WTC11 (cell line): ENCODE measurements at regions not wholly inside any gene's neighbourhood (a gene's known extent, or its start where the extent isn't known, plus 50 kb on each side); places are given as distances from the start of the nearest gene placed in this dataset.

Source experiments
- ATAC-seq: fragments of 200-7000 bp; cut with Tn5 transposase; 2 replicates; pipeline ENCODE4 v1.10.0; 2021; ENCODE audit warnings: mild to moderate bottlenecking, moderate library complexity
- CTCF ChIA-PET: fragments of 300-600 bp; sonication (Branson Sonifier 250); formaldehyde crosslinking; loops from one replicate; lab custom pipeline; 2021; ENCODE audit warnings: antibody characterized with exemption; lab: Charles Lee
- POLR2A ChIA-PET: fragments of 350-600 bp; sonication (Branson Sonifier 250); formaldehyde crosslinking; loops from one replicate; lab custom pipeline; 2021; ENCODE audit warnings: antibody characterized with exemption; lab: Charles Lee
- DNase-seq: peaks from one replicate; pipeline ENCODE4 v3.0.0; 2021; ENCODE audit warnings: low spot score
- H3K27ac Mint-ChIP-seq: 2 replicates; pipeline ENCODE4 v1.8.0; 2021; ENCODE audit warnings: mixed read lengths
- H3K27me3 Mint-ChIP-seq: 2 replicates; pipeline ENCODE4 v1.8.0; 2021; ENCODE audit warnings: low read depth, mild to moderate bottlenecking, moderate library complexity, mixed read lengths
- H3K36me3 Mint-ChIP-seq: 2 replicates; pipeline ENCODE4 v1.8.0; 2021; ENCODE audit warnings: mixed read lengths
- H3K4me1 Mint-ChIP-seq: 2 replicates; pipeline ENCODE4 v1.8.0; 2022; ENCODE audit warnings: mixed read lengths
- H3K4me3 Mint-ChIP-seq: 2 replicates; pipeline ENCODE4 v1.8.0; 2021; ENCODE audit warnings: mild to moderate bottlenecking, moderate library complexity, mixed read lengths
- H3K9me3 Mint-ChIP-seq: 2 replicates; pipeline ENCODE4 v1.8.0; 2021; ENCODE audit warnings: mixed read lengths
- ESRRA ChIP-seq: sonication (generic); formaldehyde crosslinking; IDR thresholded peaks from 2 replicates; pipeline ENCODE4 v1.8.1; 2022; ENCODE audit warnings: mild to moderate bottlenecking, missing genetic modification reagents, borderline replicate concordance
- NFE2L1 ChIP-seq: sonication (generic); formaldehyde crosslinking; IDR thresholded peaks from 2 replicates; pipeline ENCODE4 v1.8.1; 2023; ENCODE audit warnings: missing genetic modification reagents
- NFYB ChIP-seq: sonication (generic); formaldehyde crosslinking; conservative IDR thresholded peaks from 2 replicates; pipeline ENCODE4 v1.8.0; 2022; ENCODE audit warnings: low read depth, missing genetic modification reagents
- NR3C1 ChIP-seq: sonication (generic); formaldehyde crosslinking; conservative IDR thresholded peaks from 2 replicates; pipeline ENCODE4 v1.8.1; 2023; ENCODE audit warnings: low read depth, mild to moderate bottlenecking, missing genetic modification reagents
- SMAD3 ChIP-seq: sonication (generic); formaldehyde crosslinking; IDR thresholded peaks from 2 replicates; pipeline ENCODE4 v1.8.0; 2022; ENCODE audit warnings: missing genetic modification reagents, mild to moderate bottlenecking, borderline replicate concordance
- ZBTB21 ChIP-seq: sonication (generic); formaldehyde crosslinking; IDR thresholded peaks from 2 replicates; pipeline ENCODE4 v1.8.1; 2023; ENCODE audit warnings: mild to moderate bottlenecking, missing genetic modification reagents, borderline replicate concordance
- ZNF121 ChIP-seq: sonication (generic); formaldehyde crosslinking; IDR thresholded peaks from 2 replicates; pipeline ENCODE4 v1.8.0; 2023; ENCODE audit warnings: missing genetic modification reagents
- ZNF396 ChIP-seq: fragments of 250-450 bp; sonication (Bioruptor Pico); IDR thresholded peaks from 2 replicates; pipeline ENCODE4 v1.8.0; 2021; ENCODE audit warnings: mild to moderate bottlenecking, moderate library complexity, borderline replicate concordance
- ZNF671 ChIP-seq: fragments of 250-450 bp; sonication (Bioruptor Pico); IDR thresholded peaks from 2 replicates; pipeline ENCODE4 v1.8.0; 2021; ENCODE audit warnings: mild to moderate bottlenecking
- TF ChIP-seq, protein P1 (sequence below): sonication (generic); formaldehyde crosslinking; IDR thresholded peaks from 2 replicates; pipeline ENCODE4 v1.8.0; 2023; ENCODE audit warnings: missing genetic modification reagents, mild to moderate bottlenecking, borderline replicate concordance
- TF ChIP-seq, protein P2 (sequence below): sonication (generic); formaldehyde crosslinking; IDR thresholded peaks from 2 replicates; pipeline ENCODE4 v1.8.0; 2022; ENCODE audit warnings: mild to moderate bottlenecking, missing genetic modification reagents
- TF ChIP-seq, protein P3 (sequence below): sonication (generic); formaldehyde crosslinking; IDR thresholded peaks from 2 replicates; pipeline ENCODE4 v1.8.0; 2022; ENCODE audit warnings: mild to moderate bottlenecking, missing genetic modification reagents
- TF ChIP-seq, protein P4 (sequence below): sonication (generic); formaldehyde crosslinking; IDR thresholded peaks from 2 replicates; pipeline ENCODE4 v1.8.0; 2022; ENCODE audit warnings: missing genetic modification reagents
- TF ChIP-seq, protein P5 (sequence below): sonication (generic); formaldehyde crosslinking; IDR thresholded peaks from 2 replicates; pipeline ENCODE4 v1.8.1; 2022; ENCODE audit warnings: low read depth, missing genetic modification reagents, borderline replicate concordance
- TF ChIP-seq, protein P6 (sequence below): sonication (generic); formaldehyde crosslinking; IDR thresholded peaks from 2 replicates; pipeline ENCODE4 v1.8.1; 2023; ENCODE audit warnings: mild to moderate bottlenecking, missing genetic modification reagents, moderate library complexity
- TF ChIP-seq, protein P7 (sequence below): fragments of 250-450 bp; sonication (Bioruptor Pico); IDR thresholded peaks from 2 replicates; pipeline ENCODE4 v1.9.0; 2021; ENCODE audit warnings: mild to moderate bottlenecking
- TF ChIP-seq, protein P8 (sequence below): sonication (generic); formaldehyde crosslinking; IDR thresholded peaks from 2 replicates; pipeline ENCODE4 v1.8.1; 2023; ENCODE audit warnings: mild to moderate bottlenecking, missing genetic modification reagents
- TF ChIP-seq, protein P9 (sequence below): sonication (generic); formaldehyde crosslinking; IDR thresholded peaks from 2 replicates; pipeline ENCODE4 v1.8.1; 2022; ENCODE audit warnings: mild to moderate bottlenecking, missing genetic modification reagents, moderate library complexity, borderline replicate concordance

DNA sequence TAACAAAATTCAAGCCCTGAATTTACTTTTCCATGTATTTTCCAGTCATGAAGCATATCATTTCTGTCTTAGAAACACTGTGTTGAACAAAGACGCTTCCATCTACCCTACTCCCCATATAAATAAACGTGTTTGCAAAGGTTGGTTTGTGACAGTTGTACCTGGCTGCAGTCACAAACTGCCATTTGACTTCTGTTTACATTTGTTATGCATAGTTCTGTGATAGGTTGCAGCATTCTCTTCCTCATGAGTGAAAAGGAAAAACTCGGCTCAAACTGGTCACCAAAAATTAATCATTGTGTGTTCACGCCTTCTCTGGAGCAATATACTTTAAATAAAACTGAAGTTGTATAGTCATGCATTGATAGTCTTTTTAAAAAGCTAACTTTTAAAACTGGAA lies 69.3 kb upstream of the MOCS2 start (continued):
- TF ChIP-seq NR3C1 (CRISPR knock-in tag) (no peak), NFYB (CRISPR knock-in tag) (no peak), ZNF121 (CRISPR knock-in tag) (no peak)
- TF ChIP-seq, all 79 proteins: peak for 0

DNA sequence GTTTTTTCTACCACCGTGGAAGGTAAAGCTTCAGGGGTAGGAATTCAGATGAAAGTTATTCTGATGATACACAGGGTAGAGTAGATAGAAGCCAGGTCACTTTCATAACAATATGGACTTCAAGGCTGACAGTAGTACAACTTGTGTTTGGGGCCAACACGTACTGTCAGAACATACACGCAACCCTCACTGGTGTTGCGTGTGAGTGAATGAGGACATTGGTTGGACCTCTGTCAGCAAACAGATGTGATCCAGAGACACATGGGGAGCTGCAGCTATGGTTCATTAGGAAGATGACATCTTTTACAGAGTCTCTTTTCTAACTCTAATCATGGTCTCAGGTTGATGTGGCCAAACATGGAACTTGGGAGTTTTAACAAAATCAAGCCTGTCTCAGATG lies 70.1 kb upstream of the MOCS2 start:
- ATAC-seq (no peak), DNase-seq (no peak)
- H3K4me1 Mint-ChIP-seq, result no peaks in the 10 kb centered on the region
- H3K27ac Mint-ChIP-seq, result no peak overlapping the region
- peaks cover 9% of the 10 kb centered on the region for H3K9me3 Mint-ChIP-seq
- H3K4me3 Mint-ChIP-seq, result no peak overlapping the region
- H3K36me3 Mint-ChIP-seq, result no peaks in the 10 kb centered on the region; the same call in 1 of the 2 replicates
- CTCF ChIA-PET, result no interaction called here
- POLR2A ChIA-PET, result no interaction called here
- no peaks in the 10 kb centered on the region; the same call in 1 of the 2 replicates for H3K27me3 Mint-ChIP-seq
- no peak for TF ChIP-seq SMAD3
- TF ChIP-seq, protein P1, sequence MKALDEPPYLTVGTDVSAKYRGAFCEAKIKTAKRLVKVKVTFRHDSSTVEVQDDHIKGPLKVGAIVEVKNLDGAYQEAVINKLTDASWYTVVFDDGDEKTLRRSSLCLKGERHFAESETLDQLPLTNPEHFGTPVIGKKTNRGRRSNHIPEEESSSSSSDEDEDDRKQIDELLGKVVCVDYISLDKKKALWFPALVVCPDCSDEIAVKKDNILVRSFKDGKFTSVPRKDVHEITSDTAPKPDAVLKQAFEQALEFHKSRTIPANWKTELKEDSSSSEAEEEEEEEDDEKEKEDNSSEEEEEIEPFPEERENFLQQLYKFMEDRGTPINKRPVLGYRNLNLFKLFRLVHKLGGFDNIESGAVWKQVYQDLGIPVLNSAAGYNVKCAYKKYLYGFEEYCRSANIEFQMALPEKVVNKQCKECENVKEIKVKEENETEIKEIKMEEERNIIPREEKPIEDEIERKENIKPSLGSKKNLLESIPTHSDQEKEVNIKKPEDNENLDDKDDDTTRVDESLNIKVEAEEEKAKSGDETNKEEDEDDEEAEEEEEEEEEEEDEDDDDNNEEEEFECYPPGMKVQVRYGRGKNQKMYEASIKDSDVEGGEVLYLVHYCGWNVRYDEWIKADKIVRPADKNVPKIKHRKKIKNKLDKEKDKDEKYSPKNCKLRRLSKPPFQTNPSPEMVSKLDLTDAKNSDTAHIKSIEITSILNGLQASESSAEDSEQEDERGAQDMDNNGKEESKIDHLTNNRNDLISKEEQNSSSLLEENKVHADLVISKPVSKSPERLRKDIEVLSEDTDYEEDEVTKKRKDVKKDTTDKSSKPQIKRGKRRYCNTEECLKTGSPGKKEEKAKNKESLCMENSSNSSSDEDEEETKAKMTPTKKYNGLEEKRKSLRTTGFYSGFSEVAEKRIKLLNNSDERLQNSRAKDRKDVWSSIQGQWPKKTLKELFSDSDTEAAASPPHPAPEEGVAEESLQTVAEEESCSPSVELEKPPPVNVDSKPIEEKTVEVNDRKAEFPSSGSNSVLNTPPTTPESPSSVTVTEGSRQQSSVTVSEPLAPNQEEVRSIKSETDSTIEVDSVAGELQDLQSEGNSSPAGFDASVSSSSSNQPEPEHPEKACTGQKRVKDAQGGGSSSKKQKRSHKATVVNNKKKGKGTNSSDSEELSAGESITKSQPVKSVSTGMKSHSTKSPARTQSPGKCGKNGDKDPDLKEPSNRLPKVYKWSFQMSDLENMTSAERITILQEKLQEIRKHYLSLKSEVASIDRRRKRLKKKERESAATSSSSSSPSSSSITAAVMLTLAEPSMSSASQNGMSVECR (CRISPR knock-in tag), result no peak
- TF ChIP-seq, protein P2, sequence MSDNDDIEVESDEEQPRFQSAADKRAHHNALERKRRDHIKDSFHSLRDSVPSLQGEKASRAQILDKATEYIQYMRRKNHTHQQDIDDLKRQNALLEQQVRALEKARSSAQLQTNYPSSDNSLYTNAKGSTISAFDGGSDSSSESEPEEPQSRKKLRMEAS (CRISPR knock-in tag), result no peak
- TF ChIP-seq, protein P3, sequence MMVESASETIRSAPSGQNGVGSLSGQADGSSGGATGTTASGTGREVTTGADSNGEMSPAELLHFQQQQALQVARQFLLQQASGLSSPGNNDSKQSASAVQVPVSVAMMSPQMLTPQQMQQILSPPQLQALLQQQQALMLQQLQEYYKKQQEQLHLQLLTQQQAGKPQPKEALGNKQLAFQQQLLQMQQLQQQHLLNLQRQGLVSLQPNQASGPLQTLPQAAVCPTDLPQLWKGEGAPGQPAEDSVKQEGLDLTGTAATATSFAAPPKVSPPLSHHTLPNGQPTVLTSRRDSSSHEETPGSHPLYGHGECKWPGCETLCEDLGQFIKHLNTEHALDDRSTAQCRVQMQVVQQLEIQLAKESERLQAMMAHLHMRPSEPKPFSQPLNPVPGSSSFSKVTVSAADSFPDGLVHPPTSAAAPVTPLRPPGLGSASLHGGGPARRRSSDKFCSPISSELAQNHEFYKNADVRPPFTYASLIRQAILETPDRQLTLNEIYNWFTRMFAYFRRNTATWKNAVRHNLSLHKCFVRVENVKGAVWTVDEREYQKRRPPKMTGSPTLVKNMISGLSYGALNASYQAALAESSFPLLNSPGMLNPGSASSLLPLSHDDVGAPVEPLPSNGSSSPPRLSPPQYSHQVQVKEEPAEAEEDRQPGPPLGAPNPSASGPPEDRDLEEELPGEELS, result no peak
- TF ChIP-seq, protein P4, sequence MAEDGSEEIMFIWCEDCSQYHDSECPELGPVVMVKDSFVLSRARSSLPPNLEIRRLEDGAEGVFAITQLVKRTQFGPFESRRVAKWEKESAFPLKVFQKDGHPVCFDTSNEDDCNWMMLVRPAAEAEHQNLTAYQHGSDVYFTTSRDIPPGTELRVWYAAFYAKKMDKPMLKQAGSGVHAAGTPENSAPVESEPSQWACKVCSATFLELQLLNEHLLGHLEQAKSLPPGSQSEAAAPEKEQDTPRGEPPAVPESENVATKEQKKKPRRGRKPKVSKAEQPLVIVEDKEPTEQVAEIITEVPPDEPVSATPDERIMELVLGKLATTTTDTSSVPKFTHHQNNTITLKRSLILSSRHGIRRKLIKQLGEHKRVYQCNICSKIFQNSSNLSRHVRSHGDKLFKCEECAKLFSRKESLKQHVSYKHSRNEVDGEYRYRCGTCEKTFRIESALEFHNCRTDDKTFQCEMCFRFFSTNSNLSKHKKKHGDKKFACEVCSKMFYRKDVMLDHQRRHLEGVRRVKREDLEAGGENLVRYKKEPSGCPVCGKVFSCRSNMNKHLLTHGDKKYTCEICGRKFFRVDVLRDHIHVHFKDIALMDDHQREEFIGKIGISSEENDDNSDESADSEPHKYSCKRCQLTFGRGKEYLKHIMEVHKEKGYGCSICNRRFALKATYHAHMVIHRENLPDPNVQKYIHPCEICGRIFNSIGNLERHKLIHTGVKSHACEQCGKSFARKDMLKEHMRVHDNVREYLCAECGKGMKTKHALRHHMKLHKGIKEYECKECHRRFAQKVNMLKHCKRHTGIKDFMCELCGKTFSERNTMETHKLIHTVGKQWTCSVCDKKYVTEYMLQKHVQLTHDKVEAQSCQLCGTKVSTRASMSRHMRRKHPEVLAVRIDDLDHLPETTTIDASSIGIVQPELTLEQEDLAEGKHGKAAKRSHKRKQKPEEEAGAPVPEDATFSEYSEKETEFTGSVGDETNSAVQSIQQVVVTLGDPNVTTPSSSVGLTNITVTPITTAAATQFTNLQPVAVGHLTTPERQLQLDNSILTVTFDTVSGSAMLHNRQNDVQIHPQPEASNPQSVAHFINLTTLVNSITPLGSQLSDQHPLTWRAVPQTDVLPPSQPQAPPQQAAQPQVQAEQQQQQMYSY (CRISPR knock-in tag), result no peak
- TF ChIP-seq, protein P5, sequence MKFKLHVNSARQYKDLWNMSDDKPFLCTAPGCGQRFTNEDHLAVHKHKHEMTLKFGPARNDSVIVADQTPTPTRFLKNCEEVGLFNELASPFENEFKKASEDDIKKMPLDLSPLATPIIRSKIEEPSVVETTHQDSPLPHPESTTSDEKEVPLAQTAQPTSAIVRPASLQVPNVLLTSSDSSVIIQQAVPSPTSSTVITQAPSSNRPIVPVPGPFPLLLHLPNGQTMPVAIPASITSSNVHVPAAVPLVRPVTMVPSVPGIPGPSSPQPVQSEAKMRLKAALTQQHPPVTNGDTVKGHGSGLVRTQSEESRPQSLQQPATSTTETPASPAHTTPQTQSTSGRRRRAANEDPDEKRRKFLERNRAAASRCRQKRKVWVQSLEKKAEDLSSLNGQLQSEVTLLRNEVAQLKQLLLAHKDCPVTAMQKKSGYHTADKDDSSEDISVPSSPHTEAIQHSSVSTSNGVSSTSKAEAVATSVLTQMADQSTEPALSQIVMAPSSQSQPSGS, result no peak
- TF ChIP-seq, protein P6, sequence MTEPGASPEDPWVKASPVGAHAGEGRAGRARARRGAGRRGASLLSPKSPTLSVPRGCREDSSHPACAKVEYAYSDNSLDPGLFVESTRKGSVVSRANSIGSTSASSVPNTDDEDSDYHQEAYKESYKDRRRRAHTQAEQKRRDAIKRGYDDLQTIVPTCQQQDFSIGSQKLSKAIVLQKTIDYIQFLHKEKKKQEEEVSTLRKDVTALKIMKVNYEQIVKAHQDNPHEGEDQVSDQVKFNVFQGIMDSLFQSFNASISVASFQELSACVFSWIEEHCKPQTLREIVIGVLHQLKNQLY, result no peak
- no peak for TF ChIP-seq ZBTB21 (CRISPR knock-in tag)
- TF ChIP-seq, protein P7, sequence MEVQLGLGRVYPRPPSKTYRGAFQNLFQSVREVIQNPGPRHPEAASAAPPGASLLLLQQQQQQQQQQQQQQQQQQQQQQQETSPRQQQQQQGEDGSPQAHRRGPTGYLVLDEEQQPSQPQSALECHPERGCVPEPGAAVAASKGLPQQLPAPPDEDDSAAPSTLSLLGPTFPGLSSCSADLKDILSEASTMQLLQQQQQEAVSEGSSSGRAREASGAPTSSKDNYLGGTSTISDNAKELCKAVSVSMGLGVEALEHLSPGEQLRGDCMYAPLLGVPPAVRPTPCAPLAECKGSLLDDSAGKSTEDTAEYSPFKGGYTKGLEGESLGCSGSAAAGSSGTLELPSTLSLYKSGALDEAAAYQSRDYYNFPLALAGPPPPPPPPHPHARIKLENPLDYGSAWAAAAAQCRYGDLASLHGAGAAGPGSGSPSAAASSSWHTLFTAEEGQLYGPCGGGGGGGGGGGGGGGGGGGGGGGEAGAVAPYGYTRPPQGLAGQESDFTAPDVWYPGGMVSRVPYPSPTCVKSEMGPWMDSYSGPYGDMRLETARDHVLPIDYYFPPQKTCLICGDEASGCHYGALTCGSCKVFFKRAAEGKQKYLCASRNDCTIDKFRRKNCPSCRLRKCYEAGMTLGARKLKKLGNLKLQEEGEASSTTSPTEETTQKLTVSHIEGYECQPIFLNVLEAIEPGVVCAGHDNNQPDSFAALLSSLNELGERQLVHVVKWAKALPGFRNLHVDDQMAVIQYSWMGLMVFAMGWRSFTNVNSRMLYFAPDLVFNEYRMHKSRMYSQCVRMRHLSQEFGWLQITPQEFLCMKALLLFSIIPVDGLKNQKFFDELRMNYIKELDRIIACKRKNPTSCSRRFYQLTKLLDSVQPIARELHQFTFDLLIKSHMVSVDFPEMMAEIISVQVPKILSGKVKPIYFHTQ (CRISPR knock-in tag), result no peak
- TF ChIP-seq, protein P8, sequence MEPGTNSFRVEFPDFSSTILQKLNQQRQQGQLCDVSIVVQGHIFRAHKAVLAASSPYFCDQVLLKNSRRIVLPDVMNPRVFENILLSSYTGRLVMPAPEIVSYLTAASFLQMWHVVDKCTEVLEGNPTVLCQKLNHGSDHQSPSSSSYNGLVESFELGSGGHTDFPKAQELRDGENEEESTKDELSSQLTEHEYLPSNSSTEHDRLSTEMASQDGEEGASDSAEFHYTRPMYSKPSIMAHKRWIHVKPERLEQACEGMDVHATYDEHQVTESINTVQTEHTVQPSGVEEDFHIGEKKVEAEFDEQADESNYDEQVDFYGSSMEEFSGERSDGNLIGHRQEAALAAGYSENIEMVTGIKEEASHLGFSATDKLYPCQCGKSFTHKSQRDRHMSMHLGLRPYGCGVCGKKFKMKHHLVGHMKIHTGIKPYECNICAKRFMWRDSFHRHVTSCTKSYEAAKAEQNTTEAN, result no peak
- TF ChIP-seq NFE2L1 (CRISPR knock-in tag), result no peak
- TF ChIP-seq, protein P9, sequence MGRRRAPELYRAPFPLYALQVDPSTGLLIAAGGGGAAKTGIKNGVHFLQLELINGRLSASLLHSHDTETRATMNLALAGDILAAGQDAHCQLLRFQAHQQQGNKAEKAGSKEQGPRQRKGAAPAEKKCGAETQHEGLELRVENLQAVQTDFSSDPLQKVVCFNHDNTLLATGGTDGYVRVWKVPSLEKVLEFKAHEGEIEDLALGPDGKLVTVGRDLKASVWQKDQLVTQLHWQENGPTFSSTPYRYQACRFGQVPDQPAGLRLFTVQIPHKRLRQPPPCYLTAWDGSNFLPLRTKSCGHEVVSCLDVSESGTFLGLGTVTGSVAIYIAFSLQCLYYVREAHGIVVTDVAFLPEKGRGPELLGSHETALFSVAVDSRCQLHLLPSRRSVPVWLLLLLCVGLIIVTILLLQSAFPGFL (CRISPR knock-in tag), result no peak
- no peak for TF ChIP-seq ZNF396 (CRISPR knock-in tag)
- TF ChIP-seq ZNF671 (CRISPR knock-in tag), result no peak
- TF ChIP-seq ESRRA (CRISPR knock-in tag), result no peak
